Occipital lobe (tissue), 1 donor: ENCODE measurements at regions not wholly inside any gene's neighbourhood (a gene's known extent, or its start where the extent isn't known, plus 50 kb on each side); places are given as distances from the start of the nearest gene placed in this dataset.

Experiments used
- DNase-seq: peaks from one replicate; lab custom pipeline; 2025; lab: John Stamatoyannopoulos, UW

DNA sequence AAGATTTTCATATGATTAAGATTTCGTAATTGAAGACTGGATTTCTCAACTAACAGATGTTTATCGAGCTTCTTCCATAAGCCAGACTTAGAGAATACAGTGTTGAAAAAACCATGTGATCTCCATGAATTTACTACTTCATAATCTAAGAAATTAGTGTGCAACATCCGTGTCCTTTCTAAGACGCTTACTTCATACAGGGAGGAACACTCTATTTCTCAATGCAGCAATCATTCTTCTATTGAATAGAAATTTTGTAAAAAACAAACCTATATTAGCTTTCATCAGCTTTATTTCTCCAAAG, 946.3 kb downstream of the KCNJ2 start:
- DNase-seq, result no peak

DNA sequence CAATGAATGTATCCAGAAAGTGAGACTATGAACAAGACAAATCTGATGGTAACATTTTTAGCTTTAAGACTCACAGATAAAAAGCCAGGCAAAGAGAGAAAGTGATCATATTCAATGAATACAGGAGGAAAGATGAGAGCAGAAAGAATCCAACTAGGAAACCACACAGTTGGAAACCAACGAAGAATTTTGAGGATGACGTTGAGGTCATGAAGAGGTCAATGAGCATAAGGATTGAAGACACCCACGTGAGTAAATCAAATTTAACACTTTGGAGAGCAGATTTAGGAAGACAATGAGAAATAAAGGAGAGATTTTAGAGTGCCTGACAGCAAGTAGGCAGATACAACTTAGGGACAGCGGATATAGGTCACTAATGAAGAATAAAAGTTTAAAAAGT, 948.1 kb downstream of the KCNJ2 start:
- no peak for DNase-seq

DNA sequence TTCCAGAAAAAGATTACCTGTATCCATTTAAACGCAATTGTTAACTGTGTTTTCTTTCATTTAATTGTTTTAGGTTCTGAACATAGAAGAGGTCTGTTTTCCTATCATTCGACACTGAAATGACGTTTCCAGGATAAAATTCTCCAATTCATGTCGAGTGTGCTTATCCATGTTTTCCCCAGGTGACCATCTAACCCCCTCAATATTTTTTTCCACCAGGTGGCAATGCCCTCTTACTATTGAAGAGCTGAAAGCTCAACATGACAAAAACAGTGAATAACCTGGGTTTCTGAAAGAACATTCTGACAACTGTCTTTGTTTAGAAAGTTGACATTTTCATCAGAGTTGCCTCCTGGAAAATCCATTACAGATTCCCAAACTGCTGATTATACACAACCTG, 948.7 kb downstream of the KCNJ2 start:
- no peak for DNase-seq

DNA sequence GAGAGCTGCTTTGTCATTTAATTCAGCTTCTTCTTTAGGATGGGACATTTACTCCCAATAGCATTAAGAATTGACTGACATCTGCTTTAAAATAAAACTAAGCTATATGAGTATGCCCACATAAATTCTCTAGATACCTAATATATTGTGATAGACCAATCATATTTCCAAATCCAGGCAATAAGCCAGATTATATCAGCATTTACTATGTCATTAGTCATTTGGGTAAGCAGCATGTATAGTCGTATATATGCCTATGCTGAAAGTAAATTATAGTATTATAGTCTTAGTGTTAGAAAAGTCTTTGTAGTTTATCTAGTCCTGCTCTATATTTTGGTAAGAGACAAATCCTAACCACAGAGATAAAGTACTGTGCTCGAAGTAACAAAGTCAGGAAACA, 958.1 kb downstream of the KCNJ2 start:
- no peak for DNase-seq

DNA sequence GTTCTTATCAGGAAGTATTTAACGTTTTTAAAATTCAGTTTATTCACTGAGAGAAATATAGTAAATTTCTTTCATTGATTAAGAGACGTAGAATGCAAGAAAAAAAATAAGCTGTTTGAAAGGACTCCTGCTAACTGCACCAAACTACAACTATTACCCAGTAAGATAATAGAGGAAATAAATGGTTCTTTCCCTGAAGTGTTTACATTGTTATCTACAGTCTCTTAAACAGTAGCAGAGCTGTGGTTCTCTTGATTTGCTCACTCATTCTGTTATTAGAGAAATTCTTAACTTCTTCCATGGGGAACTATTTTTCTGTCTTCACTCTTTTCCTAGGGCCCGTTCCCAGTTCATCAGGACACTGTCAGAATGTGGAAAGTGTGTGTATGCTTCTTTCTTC, 973.0 kb downstream of the KCNJ2 start:
- DNase-seq, result no peak

DNA sequence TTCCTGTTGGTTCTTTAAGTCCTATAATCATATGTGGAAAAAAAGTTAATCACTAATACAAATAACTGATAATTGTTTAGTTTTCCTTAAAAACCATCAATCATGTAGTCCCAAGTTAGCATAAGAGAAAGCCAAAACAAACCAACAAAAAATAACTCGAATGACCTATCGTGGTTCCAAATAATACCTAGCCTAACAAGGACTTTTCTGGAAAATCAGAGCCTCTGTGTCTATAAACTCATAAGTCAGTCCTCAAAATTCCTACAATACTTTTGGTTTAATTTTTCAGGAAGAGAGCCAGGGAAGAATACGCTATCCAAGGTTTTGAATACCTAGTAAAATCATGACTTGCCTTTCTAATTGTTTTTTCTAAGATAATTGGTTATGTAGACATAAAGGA, 975.3 kb upstream of the SOX9 start:
- DNase-seq, result no peak

DNA sequence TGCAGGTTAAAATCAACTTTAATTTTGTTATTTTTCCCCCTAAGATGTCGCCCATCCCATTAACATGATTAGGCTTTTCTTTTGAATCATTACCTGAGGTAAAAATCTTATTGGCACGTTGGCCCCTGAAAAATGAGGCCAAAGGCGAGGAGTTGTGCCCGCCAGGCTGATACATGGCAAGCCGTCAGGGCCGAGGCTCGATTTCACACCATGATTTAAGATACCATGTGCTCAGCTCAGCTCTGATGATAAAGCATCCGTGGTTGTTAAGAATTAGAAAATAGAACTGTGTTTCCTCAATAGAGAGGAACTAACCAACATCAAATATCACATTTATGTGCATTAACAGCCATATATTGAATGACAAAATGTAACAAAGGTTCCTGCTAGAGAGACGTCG, 972.9 kb upstream of the SOX9 start:
- DNase-seq, result no peak

DNA sequence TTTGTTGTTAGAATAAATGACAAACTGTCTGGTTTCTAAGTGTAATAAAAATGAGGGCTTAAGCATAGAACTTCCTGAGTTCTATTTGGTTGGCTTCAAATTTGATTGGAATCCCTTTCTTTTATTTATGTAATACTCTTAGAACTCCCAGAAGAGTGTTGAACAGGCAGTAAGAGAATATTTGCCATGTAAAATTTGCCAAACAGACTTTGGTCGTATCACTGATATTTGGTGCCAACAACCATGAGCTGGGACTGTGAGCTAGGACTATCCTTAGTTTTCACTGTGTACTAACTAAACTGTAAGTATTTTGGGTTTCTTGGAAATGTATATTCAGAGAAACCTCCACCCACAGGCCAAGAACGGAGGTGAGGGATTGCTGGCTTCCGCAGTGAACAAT, 971.2 kb upstream of the SOX9 start:
- no peak for DNase-seq

DNA sequence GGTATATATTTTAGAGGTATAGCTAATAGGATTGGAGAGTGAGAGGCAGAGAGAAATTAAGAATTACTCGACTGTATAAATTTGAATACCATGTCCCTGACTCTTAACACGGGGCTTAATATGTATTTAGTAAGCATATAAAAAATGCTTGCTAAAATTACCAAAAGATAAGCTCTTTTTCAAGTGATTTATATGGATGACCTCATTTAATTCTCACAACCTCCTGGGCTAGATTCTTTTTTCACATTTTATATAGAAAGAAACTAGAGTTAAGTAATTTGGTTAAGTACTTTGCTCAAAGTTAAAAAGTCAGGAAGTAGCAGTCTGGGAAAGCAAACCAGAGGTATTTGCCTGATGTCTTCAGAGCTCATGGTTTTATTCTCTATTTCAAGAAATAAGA, 963.5 kb upstream of the SOX9 start:
- DNase-seq, result no peak

DNA sequence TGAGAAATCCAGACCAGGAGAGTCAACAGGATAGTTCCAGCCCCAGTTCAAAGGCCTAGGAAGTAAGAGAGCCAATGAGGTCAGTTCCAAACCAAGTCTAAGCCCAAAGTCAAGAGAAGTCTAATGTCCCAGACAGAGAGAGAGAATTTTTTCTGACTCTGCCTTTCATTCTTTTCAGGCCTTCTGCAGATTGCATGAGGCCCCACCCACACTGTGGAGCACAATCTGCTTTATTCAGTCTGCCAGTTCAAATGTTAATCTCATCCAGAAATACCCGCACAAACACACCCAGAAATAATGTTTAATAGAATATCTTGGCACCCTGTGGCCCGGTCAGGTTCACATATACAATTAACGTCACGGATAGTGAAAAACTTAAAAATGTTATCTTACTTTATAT, 962.4 kb upstream of the SOX9 start:
- DNase-seq, result no peak

DNA sequence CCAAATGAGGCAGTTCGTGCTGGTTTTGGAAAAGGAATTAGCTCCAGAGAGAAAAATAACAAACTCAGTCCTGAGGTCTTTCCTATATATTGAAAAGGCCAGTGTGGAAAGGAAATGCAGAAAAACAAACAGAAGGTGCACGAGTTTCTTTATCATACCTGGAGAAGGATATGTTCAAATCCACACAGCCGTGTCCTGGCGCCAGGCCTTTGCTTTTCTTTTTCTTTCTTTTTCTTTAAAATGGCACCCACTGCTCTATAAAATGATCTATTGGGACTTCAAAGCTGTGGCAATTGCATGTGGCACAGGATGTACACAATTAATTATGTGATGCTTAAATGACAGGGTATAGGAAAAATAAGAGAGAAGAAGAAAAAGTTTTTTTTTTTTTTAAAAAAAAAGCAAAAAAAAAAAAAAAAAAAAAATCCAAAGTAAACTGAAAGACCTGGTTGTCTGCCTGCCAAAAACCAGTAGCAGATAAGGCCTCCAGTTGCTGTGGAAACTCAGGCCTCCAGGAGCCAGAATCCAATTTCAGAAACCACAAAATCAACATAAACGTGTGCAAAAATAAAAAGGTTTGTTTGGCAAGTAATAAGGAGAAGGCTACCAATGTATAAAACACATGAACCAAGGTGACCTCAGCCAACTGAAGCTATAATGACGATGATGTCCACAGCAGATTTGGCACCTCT, 957.6 kb upstream of the SOX9 start:
- no peak for DNase-seq

DNA sequence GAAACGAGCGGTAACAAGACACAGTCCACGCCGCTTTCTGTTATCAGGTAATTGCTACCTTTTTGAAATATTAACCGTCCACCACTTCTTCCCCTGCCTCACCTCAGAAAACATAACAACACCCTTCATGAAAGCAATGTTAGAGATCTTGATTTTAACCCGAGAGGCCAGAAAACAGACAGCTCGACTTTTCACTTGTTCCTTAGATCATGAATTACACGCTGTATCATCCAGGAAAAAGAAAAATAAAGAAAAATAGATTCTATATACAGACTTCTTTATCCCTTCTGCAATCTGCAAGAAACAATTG, 957.1 kb upstream of the SOX9 start:
- DNase-seq, result no peak

DNA sequence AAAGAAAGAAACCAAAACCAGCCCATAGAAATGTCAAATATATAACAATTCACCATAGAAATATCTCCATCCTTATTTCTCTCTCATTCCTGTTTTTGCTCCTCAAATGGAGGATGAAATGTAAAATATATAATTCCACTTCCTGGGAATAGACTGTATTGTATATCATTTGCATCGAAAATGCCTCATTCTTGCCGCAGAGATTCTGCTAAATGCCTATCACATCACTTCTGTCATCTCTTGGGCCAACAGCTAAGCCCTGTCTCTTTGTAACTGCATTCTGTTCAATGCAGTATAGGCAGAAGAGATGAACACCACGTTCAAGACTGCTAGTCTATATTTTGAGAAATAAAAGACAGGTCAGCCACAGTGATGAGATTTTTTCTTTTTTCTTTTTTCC, 956.3 kb upstream of the SOX9 start:
- no peak for DNase-seq

DNA sequence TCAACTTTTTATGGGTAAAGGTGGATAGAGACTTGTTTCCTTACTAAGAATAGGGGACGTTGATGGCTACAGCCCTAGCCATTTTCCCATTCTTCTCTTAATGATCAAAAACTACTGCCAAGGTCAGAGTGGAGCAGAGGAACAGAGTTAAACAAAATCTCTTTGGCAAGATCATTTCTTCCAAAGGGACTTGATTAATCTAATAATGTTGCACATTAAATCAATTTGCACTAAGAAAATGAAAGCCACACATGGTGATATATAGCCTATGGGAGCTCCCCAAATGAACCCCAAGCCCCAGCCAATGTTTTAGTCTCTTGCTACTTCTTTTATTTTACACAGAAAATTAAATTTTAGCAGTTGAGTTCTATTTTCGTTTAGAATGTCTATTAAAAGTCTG, 954.5 kb upstream of the SOX9 start:
- no peak for DNase-seq

DNA sequence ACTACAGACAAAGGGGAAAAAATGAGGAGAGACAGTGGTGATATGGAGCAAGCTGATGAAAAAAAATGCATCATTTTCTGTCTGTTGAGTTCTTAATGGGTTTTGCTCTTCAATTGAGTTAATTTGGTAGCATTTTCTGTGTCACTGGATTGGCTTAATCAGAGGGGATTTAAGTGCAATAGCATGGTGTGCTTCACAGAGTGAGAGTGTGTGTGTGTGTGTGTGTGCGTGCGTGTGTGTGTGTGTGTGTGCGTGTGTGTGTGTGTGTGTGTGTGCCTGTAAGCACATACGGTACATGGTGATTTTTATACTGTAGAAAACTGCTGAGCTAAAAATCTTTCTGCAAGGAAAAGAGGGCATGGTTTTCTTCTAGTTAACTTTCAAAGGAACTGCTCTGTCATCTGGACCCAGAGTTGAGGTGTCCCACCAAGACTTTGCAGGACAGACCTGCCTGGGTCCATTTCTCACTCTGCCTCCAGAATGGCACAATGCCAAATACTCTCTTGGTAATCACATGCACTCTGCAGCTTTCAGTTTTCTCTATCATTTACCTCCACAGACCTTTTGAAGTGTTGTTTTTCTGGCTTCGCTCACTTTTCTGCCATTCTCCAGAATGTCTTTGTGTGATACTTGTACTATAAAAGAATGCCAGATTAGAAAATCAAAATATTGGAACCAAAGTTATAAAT, 952.6 kb upstream of the SOX9 start:
- DNase-seq, result no peak

DNA sequence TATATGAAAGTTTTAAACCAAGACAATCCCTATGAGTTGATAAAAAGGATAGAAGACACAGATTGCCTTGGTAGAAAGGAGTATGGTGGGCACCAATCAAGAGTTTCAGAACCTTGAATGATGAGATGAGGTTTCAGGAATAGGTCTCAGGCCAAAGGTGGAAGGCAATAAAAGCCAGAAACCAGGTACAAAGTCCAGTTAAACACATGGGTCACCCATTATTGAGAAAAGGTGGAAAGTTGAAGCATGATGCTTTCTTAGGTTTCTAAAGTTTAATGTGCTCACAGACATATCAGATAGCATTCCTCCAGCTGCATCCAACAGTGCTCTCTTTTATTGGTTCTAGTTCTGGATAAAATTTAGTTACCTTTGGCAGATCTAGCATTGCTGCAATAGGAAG, 950.8 kb upstream of the SOX9 start:
- DNase-seq, result no peak

DNA sequence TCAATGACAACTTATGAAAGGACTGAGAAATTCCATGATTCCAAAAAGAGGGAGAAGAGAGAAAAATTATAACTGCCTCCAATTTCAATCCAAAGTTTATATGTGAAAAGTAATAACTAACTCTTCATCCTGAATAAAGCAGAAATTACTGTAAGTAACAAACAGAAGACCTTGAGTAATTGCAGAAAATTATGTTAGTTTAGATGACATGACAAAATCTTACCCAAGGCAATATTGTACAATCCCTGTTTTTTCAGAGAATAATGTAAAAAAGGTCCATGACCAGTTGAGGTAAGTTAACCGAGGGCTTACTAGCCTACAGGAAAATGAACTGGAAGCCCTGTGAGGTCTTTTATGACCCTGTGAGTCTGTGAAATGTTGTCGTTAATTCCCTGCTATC, 949.5 kb upstream of the SOX9 start:
- DNase-seq, result no peak

DNA sequence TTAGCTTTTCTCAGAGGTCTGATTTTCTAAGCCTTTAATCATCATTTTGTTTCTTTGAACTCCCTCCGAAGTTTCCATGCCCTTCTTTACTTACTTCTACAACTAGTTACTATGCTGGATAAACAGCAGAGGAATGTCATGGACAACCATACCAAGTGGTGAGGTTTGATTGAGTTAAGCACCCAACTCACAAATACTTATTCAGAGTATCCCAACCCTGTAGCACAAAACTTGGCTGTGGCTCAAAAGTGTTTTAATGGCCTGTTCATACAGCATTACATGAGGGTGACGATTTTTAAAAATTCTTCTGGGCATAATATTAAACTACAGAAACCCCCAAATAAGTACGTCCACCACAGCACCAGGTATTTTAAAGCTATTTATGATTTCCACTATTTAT, 946.8 kb upstream of the SOX9 start:
- DNase-seq, result no peak

DNA sequence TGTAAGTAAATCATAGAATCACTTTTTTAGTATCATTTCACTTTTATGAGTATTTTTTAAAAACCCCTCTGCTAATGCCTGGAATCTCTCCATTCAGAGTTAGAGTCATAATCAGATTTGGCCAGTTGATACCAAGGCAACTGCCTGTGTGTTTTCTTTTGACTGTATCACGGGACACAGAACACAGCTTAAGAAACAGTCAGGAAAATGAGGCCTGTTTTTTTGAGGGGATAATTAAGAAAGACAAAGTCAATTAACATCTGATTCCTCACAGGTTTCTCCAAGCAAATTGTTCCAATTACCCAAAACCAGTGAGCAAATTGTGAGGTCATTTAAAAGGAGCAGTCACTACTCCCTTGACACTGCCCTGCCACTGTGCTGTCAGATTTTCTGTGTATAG, 944.5 kb upstream of the SOX9 start:
- no peak for DNase-seq

DNA sequence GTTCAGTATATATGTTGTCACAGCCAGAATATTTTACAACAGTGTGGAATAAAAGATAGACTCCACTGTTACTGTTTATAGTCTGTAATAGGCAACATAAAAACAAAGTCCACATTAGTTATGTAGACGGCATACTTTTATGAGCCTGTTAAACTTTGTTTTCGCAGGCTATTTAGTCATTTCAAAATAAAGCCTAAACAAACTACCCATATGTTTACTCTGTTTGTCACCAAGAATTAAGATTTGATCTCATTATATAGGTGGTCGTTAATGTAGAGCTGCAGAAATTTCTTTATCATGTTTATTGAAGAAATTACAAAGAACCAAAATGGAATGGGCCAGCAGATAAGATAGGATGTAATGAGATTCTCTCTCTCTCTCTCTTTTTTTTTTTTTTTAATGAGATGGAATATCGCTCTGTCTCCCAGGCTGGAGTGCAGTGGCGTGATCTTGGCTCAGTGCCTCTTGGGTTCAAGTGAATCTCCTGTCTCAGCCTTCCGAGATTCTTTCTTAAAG, 943.8 kb upstream of the SOX9 start:
- DNase-seq, result no peak

DNA sequence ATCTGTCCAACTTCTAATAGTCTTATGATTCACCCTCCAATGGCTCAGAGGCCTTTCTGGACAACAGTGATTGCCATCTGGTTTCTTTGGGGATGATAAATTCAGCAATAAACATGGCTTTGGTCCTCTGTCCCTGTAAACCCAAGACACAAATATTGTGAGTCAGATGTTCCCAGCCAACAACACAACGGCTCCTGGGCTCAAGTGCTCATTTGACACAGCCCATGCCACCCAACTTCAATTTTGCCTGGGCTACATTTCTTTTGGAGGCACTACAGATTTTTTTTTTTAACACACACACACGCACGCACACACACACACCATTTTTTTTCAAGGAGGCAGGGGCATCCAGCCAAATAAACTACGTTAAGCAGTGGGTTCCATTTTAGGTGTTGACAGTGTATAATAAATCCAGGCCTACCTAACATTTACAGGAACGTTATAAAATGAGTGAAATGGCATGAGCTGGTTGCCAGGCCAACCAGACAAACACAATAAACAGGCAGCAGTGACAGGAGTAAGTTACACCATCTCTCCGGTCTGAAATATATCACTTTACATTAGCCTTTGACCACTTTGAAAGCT, 939.9 kb upstream of the SOX9 start:
- DNase-seq, result no peak

DNA sequence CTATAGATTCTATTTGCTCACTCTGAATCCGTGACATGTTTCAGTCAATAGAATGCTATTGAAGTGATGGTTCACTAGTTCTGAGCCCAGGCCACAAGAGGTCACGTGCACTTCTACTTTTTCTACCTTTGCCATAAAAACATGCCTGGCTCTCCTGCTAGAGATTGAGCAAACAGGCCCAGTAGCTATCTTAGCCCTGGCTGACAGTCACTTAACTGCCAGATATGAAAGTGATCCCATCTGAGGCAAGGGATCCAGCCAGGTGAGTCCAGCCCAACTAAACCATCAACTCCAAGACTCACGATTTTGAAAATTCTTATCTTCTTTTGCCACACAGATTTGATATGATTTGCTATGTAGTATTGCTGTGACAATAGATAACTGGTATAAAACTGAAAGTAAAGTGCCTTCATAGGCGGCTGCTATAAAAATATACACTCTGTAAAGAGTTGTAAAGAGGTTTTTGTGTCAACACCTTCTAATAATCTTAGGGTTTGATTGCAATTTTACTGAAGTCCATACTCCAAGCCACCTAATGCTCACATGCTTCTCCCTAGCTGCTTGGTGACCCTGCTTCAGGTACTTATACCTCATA, 937.7 kb upstream of the SOX9 start:
- no peak for DNase-seq

DNA sequence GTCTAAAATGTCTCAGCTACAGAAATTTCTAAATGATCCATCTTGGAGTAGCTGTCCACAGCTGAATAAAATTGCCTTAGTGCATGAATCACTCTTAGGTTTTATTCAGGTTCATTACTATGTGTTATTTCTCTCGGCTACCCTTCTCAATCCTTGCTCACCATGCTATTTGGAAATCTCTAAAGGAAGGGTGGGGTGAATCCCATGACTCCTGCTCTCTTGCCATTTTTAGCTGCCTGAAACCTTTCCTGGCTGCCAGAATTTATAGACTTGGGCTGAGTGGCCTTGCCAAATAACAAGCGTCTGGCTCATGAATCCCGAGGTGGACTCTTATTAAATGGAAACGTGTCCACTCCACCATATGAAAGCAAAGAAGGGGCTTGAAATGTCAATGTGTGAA, 936.1 kb upstream of the SOX9 start:
- DNase-seq, result no peak
